ENCODE measurements at regions not wholly inside any gene's neighbourhood (a gene's known extent, or its start where the extent isn't known, plus 50 kb on each side); places are given as distances from the start of the nearest gene placed in this dataset.

GRCh38 chr5:43994352-43994708 is 391.4 kb downstream of the NNT start:
- DNase-seq (no peak), FAIRE-seq (no peak)
- H3K27me3 ChIP-seq (ENCODE audit: control insufficient read depth in 3 of 3, insufficient read depth in 3 of 3, low read length in 3 of 3), result no peaks in the 10 kb centered on the region
- no peaks in the 10 kb centered on the region for H3K9me3 ChIP-seq (ENCODE audit: control insufficient read depth in 2 of 2, insufficient read depth in 1 of 2, low read depth in 1 of 2, low read length in 1 of 2)
- WGBS, 3 donors, result 79 to 83% (median 80%) methylated on average over 3 of the region's 3 CpGs
- H3K36me3 ChIP-seq (ENCODE audit: control insufficient read depth in 3 of 3, insufficient read depth in 2 of 3, low read depth in 1 of 3, low read length in 3 of 3), result no peaks in the 10 kb centered on the region
- H3K27ac ChIP-seq (ENCODE audit: low read depth in 1 of 3, low read length in 2 of 3), result no peak overlapping the region
- H3K4me1 ChIP-seq (ENCODE audit: control insufficient read depth in 3 of 3, insufficient read depth in 2 of 3, low read depth in 1 of 3, low read length in 2 of 3), result no peaks in the 10 kb centered on the region
- no peak overlapping the region for H3K4me3 ChIP-seq (ENCODE audit: low read depth in 1 of 3, low read length in 3 of 3)

GRCh38 chr5:43993634-43994351 is 390.8 kb downstream of the NNT start:
- no peak for FAIRE-seq
- no peak overlapping the region for H3K4me3 ChIP-seq (ENCODE audit: low read depth in 1 of 3, low read length in 3 of 3)
- no peak for DNase-seq
- no peaks in the 10 kb centered on the region for H3K36me3 ChIP-seq (ENCODE audit: control insufficient read depth in 3 of 3, insufficient read depth in 2 of 3, low read depth in 1 of 3, low read length in 3 of 3)
- H3K27me3 ChIP-seq (ENCODE audit: control insufficient read depth in 3 of 3, insufficient read depth in 3 of 3, low read length in 3 of 3), result no peaks in the 10 kb centered on the region
- no peaks in the 10 kb centered on the region for H3K4me1 ChIP-seq (ENCODE audit: control insufficient read depth in 3 of 3, insufficient read depth in 2 of 3, low read depth in 1 of 3, low read length in 2 of 3)
- no peaks in the 10 kb centered on the region for H3K9me3 ChIP-seq (ENCODE audit: control insufficient read depth in 2 of 2, insufficient read depth in 1 of 2, low read depth in 1 of 2, low read length in 1 of 2)
- no peak overlapping the region for H3K27ac ChIP-seq (ENCODE audit: low read depth in 1 of 3, low read length in 2 of 3)
- WGBS, 3 donors, result 73 to 76% (median 74%) methylated on average over 9 of the region's 9 CpGs

- no peak for FAIRE-seq
- Histone ChIP-seq H3K4me1 (ENCODE audit: control insufficient read depth in 3 of 3, insufficient read depth in 2 of 3, low read depth in 1 of 3, low read length in 2 of 3) (no peaks in the 10 kb centered on the region), H3K27me3 (ENCODE audit: control insufficient read depth in 3 of 3, insufficient read depth in 3 of 3, low read length in 3 of 3) (no peaks in the 10 kb centered on the region), H3K27ac (ENCODE audit: low read depth in 1 of 3, low read length in 2 of 3) (no peak overlapping the region), H3K4me3 (ENCODE audit: low read depth in 1 of 3, low read length in 3 of 3) (no peak overlapping the region), H3K36me3 (ENCODE audit: control insufficient read depth in 3 of 3, insufficient read depth in 2 of 3, low read depth in 1 of 3, low read length in 3 of 3) (no peaks in the 10 kb centered on the region), H3K9me3 (ENCODE audit: control insufficient read depth in 2 of 2, insufficient read depth in 1 of 2, low read depth in 1 of 2, low read length in 1 of 2) (peaks cover 4 to 9% of the 10 kb centered on the region in 2 donors)
- DNase-seq, result no peak
- WGBS, 3 donors, result 56 to 74% (median 57%) methylated on average over 3 of the region's 3 CpGs
These were observed 382.4 kb downstream of the NNT start for GRCh38 chr5:43985411-43985810.

GRCh38 chr5:43981556-43981955 is 378.6 kb downstream of the NNT start:
- DNase-seq, result no peak
- peaks cover 4 to 9% of the 10 kb centered on the region in 2 donors for H3K9me3 ChIP-seq (ENCODE audit: control insufficient read depth in 2 of 2, insufficient read depth in 1 of 2, low read depth in 1 of 2, low read length in 1 of 2)
- H3K27ac ChIP-seq (ENCODE audit: low read depth in 1 of 3, low read length in 2 of 3), result no peak overlapping the region
- H3K4me1 ChIP-seq (ENCODE audit: control insufficient read depth in 3 of 3, insufficient read depth in 2 of 3, low read depth in 1 of 3, low read length in 2 of 3), result no peaks in the 10 kb centered on the region
- no peaks in the 10 kb centered on the region for H3K36me3 ChIP-seq (ENCODE audit: control insufficient read depth in 3 of 3, insufficient read depth in 2 of 3, low read depth in 1 of 3, low read length in 3 of 3)
- no peak overlapping the region for H3K4me3 ChIP-seq (ENCODE audit: low read depth in 1 of 3, low read length in 3 of 3)
- no peak for FAIRE-seq
- no peaks in the 10 kb centered on the region for H3K27me3 ChIP-seq (ENCODE audit: control insufficient read depth in 3 of 3, insufficient read depth in 3 of 3, low read length in 3 of 3)
- 80 to 88% (median 83%) methylated on average over 8 of the region's 8 CpGs for WGBS, 3 donors

GRCh38 chr5:43973908-43974307 is 370.9 kb downstream of the NNT start:
- WGBS, 3 donors, result 75 to 89% (median 85%) methylated on average over 2 of the region's 2 CpGs
- DNase-seq (no peak), FAIRE-seq (no peak)
- Histone ChIP-seq H3K4me3 (ENCODE audit: low read depth in 1 of 3, low read length in 3 of 3) (no peak overlapping the region), H3K27me3 (ENCODE audit: control insufficient read depth in 3 of 3, insufficient read depth in 3 of 3, low read length in 3 of 3) (no peaks in the 10 kb centered on the region), H3K4me1 (ENCODE audit: control insufficient read depth in 3 of 3, insufficient read depth in 2 of 3, low read depth in 1 of 3, low read length in 2 of 3) (no peaks in the 10 kb centered on the region), H3K27ac (ENCODE audit: low read depth in 1 of 3, low read length in 2 of 3) (no peak overlapping the region), H3K9me3 (ENCODE audit: control insufficient read depth in 2 of 2, insufficient read depth in 1 of 2, low read depth in 1 of 2, low read length in 1 of 2) (peaks cover 0 to 3% of the 10 kb centered on the region in 2 donors), H3K36me3 (ENCODE audit: control insufficient read depth in 3 of 3, insufficient read depth in 2 of 3, low read depth in 1 of 3, low read length in 3 of 3) (no peaks in the 10 kb centered on the region)

GRCh38 chr5:43973318-43973717 is 370.3 kb downstream of the NNT start:
- Histone ChIP-seq H3K4me3 (ENCODE audit: low read depth in 1 of 3, low read length in 3 of 3) (no peak overlapping the region), H3K36me3 (ENCODE audit: control insufficient read depth in 3 of 3, insufficient read depth in 2 of 3, low read depth in 1 of 3, low read length in 3 of 3) (no peaks in the 10 kb centered on the region), H3K9me3 (ENCODE audit: control insufficient read depth in 2 of 2, insufficient read depth in 1 of 2, low read depth in 1 of 2, low read length in 1 of 2) (peaks cover 0 to 3% of the 10 kb centered on the region in 2 donors), H3K4me1 (ENCODE audit: control insufficient read depth in 3 of 3, insufficient read depth in 2 of 3, low read depth in 1 of 3, low read length in 2 of 3) (no peaks in the 10 kb centered on the region), H3K27ac (ENCODE audit: low read depth in 1 of 3, low read length in 2 of 3) (no peak overlapping the region), H3K27me3 (ENCODE audit: control insufficient read depth in 3 of 3, insufficient read depth in 3 of 3, low read length in 3 of 3) (no peaks in the 10 kb centered on the region)
- no peak for FAIRE-seq
- WGBS, 3 donors, result 51 to 78% (median 56%) methylated on average over 2 of the region's 2 CpGs
- no peak for DNase-seq

- no peak for DNase-seq
- Histone ChIP-seq H3K36me3 (ENCODE audit: control insufficient read depth in 3 of 3, insufficient read depth in 2 of 3, low read depth in 1 of 3, low read length in 3 of 3) (no peaks in the 10 kb centered on the region), H3K4me3 (ENCODE audit: low read depth in 1 of 3, low read length in 3 of 3) (no peak overlapping the region), H3K4me1 (ENCODE audit: control insufficient read depth in 3 of 3, insufficient read depth in 2 of 3, low read depth in 1 of 3, low read length in 2 of 3) (no peaks in the 10 kb centered on the region), H3K9me3 (ENCODE audit: control insufficient read depth in 2 of 2, insufficient read depth in 1 of 2, low read depth in 1 of 2, low read length in 1 of 2) (peaks cover 0 to 9% of the 10 kb centered on the region in 2 donors), H3K27me3 (ENCODE audit: control insufficient read depth in 3 of 3, insufficient read depth in 3 of 3, low read length in 3 of 3) (no peaks in the 10 kb centered on the region), H3K27ac (ENCODE audit: low read depth in 1 of 3, low read length in 2 of 3) (no peak overlapping the region)
- 76 to 88% (median 81%) methylated on average over 1 of the region's 1 CpG for WGBS, 3 donors
- no peak for FAIRE-seq
These were observed 364.2 kb downstream of the NNT start for GRCh38 chr5:43967165-43967564.

- H3K9me3 ChIP-seq (ENCODE audit: control insufficient read depth in 2 of 2, insufficient read depth in 1 of 2, low read depth in 1 of 2, low read length in 1 of 2), result no peaks in the 10 kb centered on the region
- no peak overlapping the region for H3K4me3 ChIP-seq (ENCODE audit: low read depth in 1 of 3, low read length in 3 of 3)
- H3K36me3 ChIP-seq (ENCODE audit: control insufficient read depth in 3 of 3, insufficient read depth in 2 of 3, low read depth in 1 of 3, low read length in 3 of 3), result no peaks in the 10 kb centered on the region
- DNase-seq, result no peak
- no peaks in the 10 kb centered on the region for H3K27me3 ChIP-seq (ENCODE audit: control insufficient read depth in 3 of 3, insufficient read depth in 3 of 3, low read length in 3 of 3)
- no peak overlapping the region for H3K27ac ChIP-seq (ENCODE audit: low read depth in 1 of 3, low read length in 2 of 3)
- no peaks in the 10 kb centered on the region for H3K4me1 ChIP-seq (ENCODE audit: control insufficient read depth in 3 of 3, insufficient read depth in 2 of 3, low read depth in 1 of 3, low read length in 2 of 3)
- FAIRE-seq, result no peak
- WGBS, 3 donors, result 72 to 84% (median 81%) methylated on average over 2 of the region's 2 CpGs
These were observed 356.2 kb downstream of the NNT start for GRCh38 chr5:43959144-43959543.

GRCh38 chr5:43947935-43948334 is 345.0 kb downstream of the NNT start:
- DNase-seq, result no peak
- Histone ChIP-seq H3K9me3 (ENCODE audit: control insufficient read depth in 2 of 2, insufficient read depth in 1 of 2, low read depth in 1 of 2, low read length in 1 of 2) (peaks cover 0 to 8% of the 10 kb centered on the region in 2 donors), H3K4me1 (ENCODE audit: control insufficient read depth in 3 of 3, insufficient read depth in 2 of 3, low read depth in 1 of 3, low read length in 2 of 3) (no peaks in the 10 kb centered on the region), H3K27ac (ENCODE audit: low read depth in 1 of 3, low read length in 2 of 3) (no peak overlapping the region), H3K36me3 (ENCODE audit: control insufficient read depth in 3 of 3, insufficient read depth in 2 of 3, low read depth in 1 of 3, low read length in 3 of 3) (no peaks in the 10 kb centered on the region), H3K27me3 (ENCODE audit: control insufficient read depth in 3 of 3, insufficient read depth in 3 of 3, low read length in 3 of 3) (no peaks in the 10 kb centered on the region), H3K4me3 (ENCODE audit: low read depth in 1 of 3, low read length in 3 of 3) (no peak overlapping the region)
- 57 to 64% (median 58%) methylated on average over 2 of the region's 2 CpGs for WGBS, 3 donors
- no peak for FAIRE-seq

All from small intestine (tissue), 7 donors.